Pons (tissue), 1 donor: ENCODE measurements at regions not wholly inside any gene's neighbourhood (a gene's known extent, or its start where the extent isn't known, plus 50 kb on each side); places are given as distances from the start of the nearest gene placed in this dataset.
"Not testable (repeated sequence)": the region's sequence is repeated elsewhere in the genome, so short reads cannot be mapped to it uniquely, and the experiment has no call there.

ENCODE experiments used
- DNase-seq: peaks from one replicate; pipeline ENCODE4 v3.0.0-alpha.2; 2016; ENCODE audit warnings: low spot score

GRCh38 chr2:72031346-72032110, 116.1 kb downstream of the CYP26B1 start:
- no peak for DNase-seq

DNA sequence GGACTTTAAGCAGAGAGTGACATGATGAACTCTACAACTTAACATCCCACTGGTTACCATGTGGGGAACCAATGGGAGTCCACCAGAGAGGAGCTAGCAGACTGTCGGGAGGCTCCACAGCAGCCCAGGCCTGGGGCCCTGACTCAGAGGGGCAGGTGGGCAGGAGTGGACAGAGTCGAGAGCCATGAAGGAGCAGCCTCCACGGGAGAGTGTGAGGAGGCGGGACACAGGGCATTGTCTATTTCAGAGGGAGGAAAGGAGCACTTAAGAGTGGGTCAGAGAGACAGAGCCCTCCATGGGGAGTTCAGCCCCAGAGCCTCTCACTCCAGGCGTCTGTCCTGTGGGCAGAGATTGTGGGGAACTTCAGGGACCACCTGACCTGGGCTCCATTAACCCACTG, 118.7 kb downstream of the CYP26B1 start:
- no peak for DNase-seq

- no peak for DNase-seq
These were observed 119.2 kb downstream of the CYP26B1 start for GRCh38 chr2:72028351-72028995.

DNA sequence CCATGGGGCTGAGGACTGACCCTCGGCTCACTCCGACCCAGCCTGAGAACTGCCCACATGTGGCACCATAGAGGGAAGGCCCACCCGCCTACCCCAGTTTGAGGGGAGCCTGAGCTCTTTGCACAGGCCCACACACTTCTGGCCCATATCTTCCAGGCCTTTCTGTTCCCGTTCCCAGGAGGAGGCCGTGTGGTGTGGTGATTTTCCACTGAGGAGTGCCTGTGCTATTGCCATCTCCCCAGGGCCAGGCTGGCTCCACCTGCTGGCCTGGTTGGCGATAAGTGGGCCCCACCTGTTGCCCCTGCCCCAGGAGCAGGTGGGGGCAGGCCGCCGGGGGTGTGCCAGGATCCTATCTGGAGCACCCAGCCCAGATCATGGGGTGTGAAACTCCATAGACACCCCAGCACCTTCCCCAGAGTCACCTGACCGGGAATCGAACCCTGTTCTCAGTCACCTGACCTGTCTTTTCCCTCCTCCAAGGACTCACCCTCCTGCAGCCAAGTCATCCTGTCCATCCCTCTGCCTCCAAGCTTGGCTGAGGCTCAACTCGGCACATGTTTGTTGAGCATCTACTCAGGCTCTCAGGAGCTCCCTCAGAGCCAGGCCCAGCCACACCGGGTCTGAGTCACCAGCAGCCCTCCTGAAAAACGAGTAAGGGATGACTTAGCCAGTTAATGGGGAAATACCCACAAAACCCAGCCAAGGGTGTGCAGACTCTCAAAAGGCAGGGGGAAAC, 120.1 kb downstream of the CYP26B1 start:
- no peak for DNase-seq

DNA sequence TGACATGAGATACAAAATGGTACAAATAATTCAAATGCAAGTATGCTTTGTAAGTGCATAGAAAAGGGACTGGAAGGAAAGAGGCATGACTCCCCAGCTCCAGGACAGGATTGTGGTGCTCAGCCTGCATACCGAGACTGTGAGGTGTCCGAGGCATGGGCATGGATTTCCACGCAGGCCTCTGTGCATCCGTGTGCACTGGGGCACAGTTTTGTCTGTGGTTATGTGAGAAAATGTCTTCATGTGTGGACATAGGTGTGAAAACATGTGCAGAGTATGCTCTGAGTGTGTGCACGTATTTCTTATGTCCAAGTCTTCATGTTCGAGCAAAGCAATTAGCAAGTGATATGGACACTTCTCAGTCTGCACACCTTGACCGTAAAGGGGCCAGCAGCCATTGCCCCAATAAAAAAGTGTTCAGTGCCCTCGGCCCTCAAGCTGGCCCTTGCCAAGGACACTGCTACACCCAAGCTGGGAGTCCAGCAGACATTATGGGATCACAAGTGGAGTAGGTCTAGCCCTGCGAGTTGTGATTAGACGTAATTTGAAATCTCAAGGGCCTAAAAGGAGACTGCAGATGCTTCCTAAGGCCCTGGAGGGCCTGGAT, 120.7 kb downstream of the CYP26B1 start:
- no peak for DNase-seq

DNA sequence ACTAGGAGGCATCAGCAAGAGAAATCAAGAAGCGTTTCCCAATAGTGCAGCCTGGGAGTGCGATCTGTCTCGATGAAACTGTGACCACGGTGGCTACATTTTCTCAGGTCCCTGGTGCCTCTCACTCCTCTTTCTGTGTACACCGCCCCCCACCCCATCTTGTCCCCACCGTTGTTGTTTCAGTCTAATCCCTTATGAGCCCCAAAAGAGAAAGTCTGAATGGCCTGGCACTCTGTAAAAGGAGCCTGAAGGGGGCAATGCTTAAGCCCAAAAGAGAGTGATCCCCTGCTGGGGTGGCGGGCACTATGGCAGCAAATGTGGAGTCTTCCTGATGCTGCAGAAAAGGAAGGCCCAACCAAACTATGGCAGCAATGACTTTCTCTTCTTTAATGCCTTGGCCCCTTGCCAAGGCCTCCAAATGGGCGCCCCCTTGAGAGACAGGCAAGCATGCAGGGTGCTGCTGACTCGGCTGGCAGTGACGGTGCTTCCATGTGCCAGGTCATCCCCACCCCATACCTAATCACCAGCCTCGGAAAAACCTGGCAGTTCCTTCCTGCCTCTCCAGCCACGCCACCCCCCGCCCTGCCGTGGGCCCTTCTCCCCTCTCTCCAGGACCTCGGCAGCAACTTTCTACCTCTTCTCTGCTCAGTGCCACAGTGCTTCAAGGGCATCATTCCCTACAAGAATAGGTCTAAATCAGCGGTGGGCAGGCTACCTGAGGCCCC, 123.0 kb downstream of the CYP26B1 start:
- no peak for DNase-seq

DNA sequence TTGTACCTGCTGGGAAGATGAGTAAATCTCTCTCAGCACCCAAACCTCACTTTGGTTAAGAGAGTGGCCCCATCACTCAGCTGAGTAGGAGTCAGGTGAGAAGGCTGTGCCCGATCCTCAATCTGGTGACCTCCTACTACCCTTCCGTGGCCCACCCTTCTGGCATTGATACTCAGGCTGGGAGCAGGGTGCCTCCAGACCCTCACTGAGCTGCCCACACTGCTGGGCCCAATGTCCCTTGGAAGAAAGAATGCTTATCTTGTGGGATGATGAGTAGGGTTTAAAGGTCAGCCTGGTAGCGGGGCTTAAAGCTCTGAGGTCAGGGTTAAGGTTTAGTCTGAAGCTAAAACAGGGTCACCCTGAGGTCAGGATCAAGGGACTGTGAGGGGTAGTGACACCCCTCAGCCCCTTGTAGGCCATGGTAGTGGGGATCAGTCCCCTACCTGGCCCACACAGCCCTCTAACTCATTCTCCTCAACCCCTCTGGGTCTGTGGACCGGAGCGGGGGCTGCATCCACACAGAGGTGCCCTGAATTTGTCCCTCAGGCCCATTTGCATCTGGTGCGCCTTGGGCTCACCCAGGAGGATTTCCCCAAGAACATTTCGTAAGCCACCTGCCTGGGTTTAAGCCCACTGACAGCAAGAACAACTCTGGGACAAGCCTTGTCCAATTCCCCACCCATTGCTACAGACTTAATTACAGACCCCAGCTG, 123.8 kb downstream of the CYP26B1 start:
- no peak for DNase-seq

DNA sequence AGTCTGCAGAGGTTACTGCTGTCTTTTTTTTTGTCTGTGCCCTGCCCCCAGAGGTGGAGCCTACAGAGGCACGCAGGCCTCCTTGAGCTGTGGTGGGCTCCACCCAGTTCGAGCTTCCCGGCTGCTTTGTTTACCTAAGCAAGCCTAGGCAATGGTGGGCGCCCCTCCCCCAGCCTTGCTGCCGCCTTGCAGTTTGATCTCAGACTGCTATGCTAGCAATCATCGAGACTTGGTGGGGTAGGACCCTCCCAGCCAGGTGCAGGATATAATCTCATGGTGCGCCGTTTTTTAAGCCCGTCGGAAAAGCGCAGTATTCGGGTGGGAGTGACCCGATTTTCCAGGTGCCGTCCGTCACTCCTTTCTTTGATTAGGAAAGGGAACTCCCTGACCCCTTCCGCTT, 126.3 kb downstream of the CYP26B1 start:
- DNase-seq, result not testable (repeated sequence)

- no peak for DNase-seq
These were observed 132.4 kb downstream of the CYP26B1 start for GRCh38 chr2:72015266-72015665.

- no peak for DNase-seq
These were observed 132.8 kb downstream of the CYP26B1 start for GRCh38 chr2:72014831-72015230.

DNA sequence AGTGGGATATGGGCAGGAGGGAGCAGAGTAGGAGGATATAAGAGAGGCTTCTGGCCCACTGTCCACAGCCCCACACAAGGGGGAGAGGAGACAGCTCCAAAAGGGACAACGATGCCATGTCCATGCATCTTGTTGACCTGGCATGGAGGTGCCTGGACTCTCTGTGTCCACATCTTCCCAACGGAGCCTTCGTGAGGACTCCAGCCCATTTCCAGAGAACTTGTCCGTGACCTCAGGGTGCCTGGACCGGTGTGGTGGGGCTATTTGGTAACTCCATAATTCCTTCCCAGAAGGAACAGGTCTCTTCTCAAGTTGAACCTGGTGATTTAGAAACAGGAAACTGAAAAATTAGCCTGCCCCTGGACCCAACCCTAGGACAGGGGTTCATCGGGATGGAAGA, 133.9 kb downstream of the CYP26B1 start:
- no peak for DNase-seq

DNA sequence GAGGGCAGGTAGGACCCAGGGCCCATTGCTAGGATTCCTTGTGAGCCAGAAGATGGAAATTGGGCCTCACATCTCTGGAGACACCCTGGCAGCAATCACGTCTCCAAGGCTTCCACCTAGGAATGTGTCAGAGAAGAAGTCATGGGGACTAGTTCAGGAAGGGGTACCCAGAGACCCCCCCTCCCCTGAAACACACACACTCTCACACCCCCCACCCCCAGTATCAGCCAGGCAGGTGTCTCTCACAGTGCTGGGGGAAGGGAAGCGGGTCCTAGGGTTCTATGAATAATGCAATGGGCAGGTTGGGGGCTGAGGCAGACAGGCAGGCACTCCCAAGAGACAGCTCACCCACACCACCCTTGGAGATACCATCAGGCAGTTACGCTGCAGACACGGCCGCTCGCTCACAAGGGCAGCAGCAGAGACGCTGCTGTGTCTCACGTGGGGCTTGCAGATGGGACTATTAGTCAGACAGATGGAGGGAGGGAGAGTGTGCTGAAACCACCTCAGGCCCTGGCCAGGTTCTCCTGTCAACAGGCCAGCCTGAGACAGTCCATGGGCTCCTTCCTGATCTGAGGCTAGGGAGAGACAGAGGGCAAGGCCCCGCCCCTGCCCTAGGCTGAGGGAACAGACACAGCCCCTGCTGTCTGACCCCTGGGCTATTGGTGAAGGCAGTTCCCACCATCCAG, 134.6 kb downstream of the CYP26B1 start:
- no peak for DNase-seq

- no peak for DNase-seq
These were observed 135.9 kb downstream of the CYP26B1 start for GRCh38 chr2:72011791-72012190.

GRCh38 chr2:72011370-72011689, 136.3 kb downstream of the CYP26B1 start:
- no peak for DNase-seq

DNA sequence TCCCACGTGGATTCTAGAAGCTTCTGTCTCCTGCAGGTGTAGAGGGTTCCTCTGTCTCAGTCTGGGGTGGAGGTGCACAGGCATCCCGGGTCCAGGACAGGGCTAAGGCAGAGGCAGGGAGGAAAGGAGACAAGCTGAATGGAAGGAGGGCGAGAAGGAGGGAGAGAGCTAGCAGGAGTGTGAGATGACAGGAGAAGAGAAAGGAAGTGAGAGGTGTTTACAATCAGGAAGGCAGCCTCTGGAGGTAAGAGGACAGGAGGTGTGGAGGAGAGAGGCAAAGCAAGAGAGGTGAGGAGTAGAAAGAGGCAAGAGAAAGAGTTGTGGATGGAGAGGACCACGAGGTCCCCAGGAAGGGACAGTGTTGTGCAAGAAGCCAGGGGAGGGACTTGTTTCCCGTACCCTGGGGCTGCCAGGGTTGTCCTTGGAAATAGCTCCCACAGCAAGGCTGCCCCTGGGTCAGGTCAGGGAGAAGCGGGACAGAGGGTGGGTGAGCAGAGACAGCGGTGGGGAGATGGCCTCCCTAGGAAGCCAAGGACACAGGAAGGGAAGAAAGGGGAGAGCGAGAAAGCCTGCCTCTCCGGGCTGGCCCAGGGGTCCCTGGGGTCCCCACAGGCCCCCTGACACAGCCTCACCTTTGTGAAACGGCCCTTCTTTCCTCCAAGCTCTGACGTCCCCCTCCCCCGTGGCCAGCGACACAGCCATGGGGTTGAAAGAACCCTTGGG, 136.9 kb downstream of the CYP26B1 start:
- no peak for DNase-seq

DNA sequence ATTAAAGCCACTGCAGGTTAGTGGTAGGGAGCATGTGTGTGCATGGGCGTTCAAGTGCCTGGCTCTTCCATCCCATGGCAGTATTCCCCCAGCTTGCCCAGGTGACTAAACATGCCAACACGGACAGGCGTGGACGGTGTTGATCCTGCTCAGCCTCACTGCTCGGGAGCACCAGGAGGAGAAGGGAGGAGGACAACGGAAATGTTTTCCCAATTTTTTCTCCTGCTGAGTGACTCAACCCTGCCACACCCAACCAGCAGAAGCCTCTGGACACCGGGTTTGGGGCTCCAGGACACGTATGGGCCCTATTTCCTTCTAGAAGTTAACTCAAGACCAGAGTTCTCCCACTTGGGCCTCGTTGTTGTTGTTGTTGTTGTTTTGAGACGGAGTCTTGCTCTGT, 139.1 kb downstream of the CYP26B1 start:
- no peak for DNase-seq

GRCh38 chr2:72007402-72007801, 140.3 kb downstream of the CYP26B1 start:
- no peak for DNase-seq

GRCh38 chr2:72006188-72006736, 141.4 kb downstream of the CYP26B1 start:
- DNase-seq, result no peak

DNA sequence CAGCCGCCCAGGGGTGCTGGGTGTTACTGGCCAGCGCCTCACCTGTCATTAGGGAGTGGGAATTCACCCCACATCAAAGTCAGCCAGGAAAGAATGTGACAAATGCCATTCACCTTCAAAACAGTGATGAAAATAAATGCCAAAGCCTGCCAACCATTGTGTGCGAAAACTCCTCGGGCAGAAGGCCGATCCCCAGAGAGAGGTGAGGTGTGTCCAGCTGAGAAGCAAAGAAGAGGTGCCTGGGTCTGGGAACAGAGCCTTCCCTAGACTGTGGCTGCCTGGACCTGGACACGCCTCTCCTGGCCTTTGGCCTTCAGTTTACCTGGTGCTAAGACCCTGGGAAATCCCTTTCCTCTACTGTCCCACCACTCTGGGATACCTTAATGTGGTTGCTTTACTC, 142.7 kb downstream of the CYP26B1 start:
- no peak for DNase-seq
